Natural killer cell (primary cell): ENCODE measurements at regions not wholly inside any gene's neighbourhood (a gene's known extent, or its start where the extent isn't known, plus 50 kb on each side); places are given as distances from the start of the nearest gene placed in this dataset.

ENCODE experiments used
- ATAC-seq, 3 donors: fragments of 150-1000 bp in 2 of 3; fragments of 200-7000 bp in 1 of 3; cut with Tn5 transposase; 1 replicate in 1 of 3; 2 replicates in 2 of 3; pipeline ENCODE4 v1.10.0; 2021; ENCODE audit warnings: mild to moderate bottlenecking in 2 of 3, moderate library complexity in 2 of 3
- DNase-seq, 2 donors: peaks; one replicate each; pipeline versions ENCODE4 v3.0.0 to v3.0.0-alpha.2; 2013 to 2021; ENCODE audit warnings: mixed read lengths in 1 of 2
- H3K27ac ChIP-seq: one replicate; pipeline ENCODE4 v1.5.1; 2013; ENCODE audit warnings: mild to moderate bottlenecking, low read length
- H3K27me3 ChIP-seq: one replicate; pipeline ENCODE4 v1.6.1; 2013; ENCODE audit warnings: low read length; ENCODE audit not compliant: control insufficient read depth, insufficient read depth
- H3K36me3 ChIP-seq: one replicate; pipeline ENCODE4 v1.6.1; 2013; ENCODE audit warnings: low read length; ENCODE audit not compliant: control insufficient read depth, insufficient read depth
- H3K4me1 ChIP-seq: one replicate; pipeline ENCODE4 v1.6.1; 2013; ENCODE audit warnings: low read length; ENCODE audit not compliant: control insufficient read depth, insufficient read depth
- H3K4me3 ChIP-seq: one replicate; pipeline ENCODE4 v1.5.1; 2013; ENCODE audit warnings: low read length
- H3K9me3 ChIP-seq: one replicate; pipeline ENCODE4 v1.6.1; 2013; ENCODE audit warnings: low read length; ENCODE audit not compliant: control insufficient read depth, insufficient read depth
- H3K27ac Mint-ChIP-seq, 2 donors: one replicate each; pipeline ENCODE4 v1.8.0; 2022; ENCODE audit warnings: mild to moderate bottlenecking in 2 of 2, mixed read lengths in 2 of 2, moderate library complexity in 1 of 2
- H3K27me3 Mint-ChIP-seq, 2 donors: one replicate each; pipeline ENCODE4 v1.8.0; 2022; ENCODE audit warnings: low read depth in 2 of 2, mixed read lengths in 2 of 2
- H3K36me3 Mint-ChIP-seq: one replicate; pipeline ENCODE4 v1.8.0; 2022; ENCODE audit warnings: mixed read lengths
- H3K4me1 Mint-ChIP-seq, 2 donors: one replicate each; pipeline ENCODE4 v1.8.0; 2022; ENCODE audit warnings: mixed read lengths in 2 of 2
- H3K4me3 Mint-ChIP-seq: one replicate; pipeline ENCODE4 v1.8.0; 2022; ENCODE audit warnings: mild to moderate bottlenecking, moderate library complexity, mixed read lengths
- H3K9me3 Mint-ChIP-seq, 2 donors: one replicate each; pipeline ENCODE4 v1.8.0; 2022; ENCODE audit warnings: mixed read lengths in 2 of 2
- WGBS: methylation state at CpG from one replicate; pipeline ENCODE4 v1.1.7; 2013; ENCODE audit warnings: missing lambda C conversion rate; ENCODE audit not compliant: insufficient coverage; 5-methylcytosine and 5-hydroxymethylcytosine counted together
- intact Hi-C: fragments of 100-400 bp; cut with micrococcal nuclease; formaldehyde crosslinking; loops from one replicate; pipeline ENCODE4 v1.14.2; 2022
- TF ChIP-seq, protein P1 (sequence below): fragments of 200-600 bp; IDR thresholded peaks from one replicate; pipeline ENCODE4 v1.8.0; 2022; ENCODE audit warnings: antibody characterized with exemption

DNA sequence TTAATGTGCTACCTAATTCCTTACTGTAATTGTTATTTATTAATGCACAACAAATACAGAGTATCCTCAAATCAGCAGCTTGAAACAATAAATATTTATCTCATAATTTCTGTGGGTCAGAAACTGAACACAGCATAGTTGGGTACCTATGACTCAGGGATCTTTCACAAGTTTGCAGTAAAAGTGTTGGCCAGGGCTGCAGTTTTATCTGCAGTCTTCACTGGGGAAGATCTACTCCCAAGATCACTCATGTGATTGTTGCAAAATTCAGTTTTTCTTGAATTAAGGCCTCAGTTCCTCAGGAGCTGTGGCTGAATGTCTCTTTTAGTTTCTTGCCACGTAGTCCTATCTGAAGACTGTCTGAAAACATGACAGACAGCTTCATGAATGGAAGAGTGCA, 237.8 kb downstream of the ZWINT start:
- 50% methylated on average over 1 of the region's 1 CpG for WGBS
- H3K27me3 Mint-ChIP-seq, result no peaks in the 10 kb centered on the region
- no peaks in the 10 kb centered on the region for H3K36me3 Mint-ChIP-seq
- peaks cover 7 to 12% of the 10 kb centered on the region in 2 donors for H3K9me3 Mint-ChIP-seq
- DNase-seq (no peak), ATAC-seq (no peak)
- no peak overlapping the region for H3K4me3 ChIP-seq
- H3K4me1 Mint-ChIP-seq, result no peaks in the 10 kb centered on the region
- no peak overlapping the region for H3K4me3 Mint-ChIP-seq
- H3K9me3 ChIP-seq, result no peaks in the 10 kb centered on the region
- H3K4me1 ChIP-seq, result no peaks in the 10 kb centered on the region
- H3K36me3 ChIP-seq, result no peaks in the 10 kb centered on the region
- TF ChIP-seq, protein P1, sequence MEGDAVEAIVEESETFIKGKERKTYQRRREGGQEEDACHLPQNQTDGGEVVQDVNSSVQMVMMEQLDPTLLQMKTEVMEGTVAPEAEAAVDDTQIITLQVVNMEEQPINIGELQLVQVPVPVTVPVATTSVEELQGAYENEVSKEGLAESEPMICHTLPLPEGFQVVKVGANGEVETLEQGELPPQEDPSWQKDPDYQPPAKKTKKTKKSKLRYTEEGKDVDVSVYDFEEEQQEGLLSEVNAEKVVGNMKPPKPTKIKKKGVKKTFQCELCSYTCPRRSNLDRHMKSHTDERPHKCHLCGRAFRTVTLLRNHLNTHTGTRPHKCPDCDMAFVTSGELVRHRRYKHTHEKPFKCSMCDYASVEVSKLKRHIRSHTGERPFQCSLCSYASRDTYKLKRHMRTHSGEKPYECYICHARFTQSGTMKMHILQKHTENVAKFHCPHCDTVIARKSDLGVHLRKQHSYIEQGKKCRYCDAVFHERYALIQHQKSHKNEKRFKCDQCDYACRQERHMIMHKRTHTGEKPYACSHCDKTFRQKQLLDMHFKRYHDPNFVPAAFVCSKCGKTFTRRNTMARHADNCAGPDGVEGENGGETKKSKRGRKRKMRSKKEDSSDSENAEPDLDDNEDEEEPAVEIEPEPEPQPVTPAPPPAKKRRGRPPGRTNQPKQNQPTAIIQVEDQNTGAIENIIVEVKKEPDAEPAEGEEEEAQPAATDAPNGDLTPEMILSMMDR, result no peak
- no peak overlapping the region for H3K27ac Mint-ChIP-seq
- no peaks in the 10 kb centered on the region for H3K27me3 ChIP-seq
- intact Hi-C loops, result no loop called here
- no peak overlapping the region for H3K27ac ChIP-seq

DNA sequence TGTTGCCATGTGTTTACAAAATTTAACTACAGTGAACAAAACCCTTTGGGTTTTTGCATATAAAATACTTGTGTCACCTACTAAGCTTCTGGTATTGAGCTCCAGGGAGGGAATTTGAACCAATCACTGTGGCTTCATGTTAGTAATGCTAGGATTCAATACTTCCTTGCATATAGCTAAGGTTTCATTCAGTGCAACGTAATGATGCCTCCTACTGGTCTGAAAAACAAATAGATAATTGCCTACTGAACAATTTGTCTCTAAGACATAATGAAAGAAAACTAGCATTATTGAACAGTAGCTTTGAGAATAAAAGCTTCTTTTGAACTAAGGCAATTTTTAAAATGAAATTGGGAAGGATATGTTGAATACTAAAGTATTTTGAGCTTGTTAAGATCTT, 244.4 kb downstream of the ZWINT start:
- no peak for DNase-seq
- no CpG with 5 or more reads among the region's 1 CpG for WGBS
- H3K27ac ChIP-seq, result no peak overlapping the region
- no peaks in the 10 kb centered on the region for H3K9me3 ChIP-seq
- TF ChIP-seq, protein P1, result no peak
- no peaks in the 10 kb centered on the region for H3K4me1 ChIP-seq
- ATAC-seq, result no peak
- H3K4me3 ChIP-seq, result no peak overlapping the region
- Mint-ChIP-seq H3K4me3 (no peak overlapping the region), H3K27me3 (no peaks in the 10 kb centered on the region), H3K9me3 (peaks cover 5 to 9% of the 10 kb centered on the region in 2 donors), H3K27ac (no peak overlapping the region), H3K4me1 (no peaks in the 10 kb centered on the region), H3K36me3 (no peaks in the 10 kb centered on the region)
- H3K36me3 ChIP-seq, result no peaks in the 10 kb centered on the region
- intact Hi-C loops, result no loop called here
- no peaks in the 10 kb centered on the region for H3K27me3 ChIP-seq

- 89% methylated on average over 13 of the region's 13 CpGs for WGBS
- TF ChIP-seq, protein P1, result no peak
- Mint-ChIP-seq H3K9me3 (peaks cover 15 to 22% of the 10 kb centered on the region in 2 donors), H3K27me3 (no peaks in the 10 kb centered on the region), H3K4me1 (no peaks in the 10 kb centered on the region), H3K27ac (no peak overlapping the region), H3K36me3 (no peaks in the 10 kb centered on the region), H3K4me3 (no peak overlapping the region)
- ATAC-seq (no peak), DNase-seq (no peak)
- Histone ChIP-seq H3K4me1 (no peaks in the 10 kb centered on the region), H3K4me3 (no peak overlapping the region), H3K27ac (no peak overlapping the region), H3K27me3 (no peaks in the 10 kb centered on the region), H3K36me3 (no peaks in the 10 kb centered on the region), H3K9me3 (no peaks in the 10 kb centered on the region)
- intact Hi-C loops, result no loop called here
Measured at GRCh38 chr10:56109454-56109853, 251.6 kb downstream of the ZWINT start.

DNA sequence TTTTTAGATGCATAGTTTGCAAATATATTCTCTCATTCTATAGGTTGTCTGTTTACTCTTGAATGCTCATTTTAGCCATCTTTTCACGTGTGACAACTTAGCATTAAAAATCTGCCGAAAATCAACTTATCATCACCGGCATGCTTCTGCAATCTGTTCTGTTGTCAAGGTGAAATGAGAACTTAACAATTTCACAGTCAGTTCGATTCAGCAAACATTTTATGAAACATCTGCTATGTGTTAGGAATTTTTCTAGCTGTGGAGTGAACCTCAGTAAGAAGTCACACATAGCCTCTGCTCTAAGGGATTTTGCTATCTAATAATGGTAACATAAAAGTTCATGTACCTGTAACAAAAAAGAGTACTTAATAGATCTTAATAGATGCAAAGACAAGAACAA, 256.1 kb downstream of the ZWINT start:
- no peaks in the 10 kb centered on the region for H3K36me3 Mint-ChIP-seq
- no peaks in the 10 kb centered on the region for H3K4me1 Mint-ChIP-seq
- no peak overlapping the region for H3K4me3 ChIP-seq
- no peak overlapping the region for H3K27ac ChIP-seq
- H3K27me3 Mint-ChIP-seq, result no peaks in the 10 kb centered on the region
- H3K36me3 ChIP-seq, result no peaks in the 10 kb centered on the region
- peaks cover 3% of the 10 kb centered on the region for H3K9me3 ChIP-seq
- WGBS, result 89% methylated on average over 4 of the region's 4 CpGs
- H3K27me3 ChIP-seq, result no peaks in the 10 kb centered on the region
- no peak overlapping the region for H3K4me3 Mint-ChIP-seq
- H3K27ac Mint-ChIP-seq, result no peak overlapping the region
- TF ChIP-seq, protein P1, result no peak
- ATAC-seq (no peak), DNase-seq (no peak)
- intact Hi-C loops, result no loop called here
- peaks cover 17 to 19% of the 10 kb centered on the region in 2 donors for H3K9me3 Mint-ChIP-seq
- H3K4me1 ChIP-seq, result no peaks in the 10 kb centered on the region
